IMR-90 (cell line): ENCODE measurements at regions not wholly inside any gene's neighbourhood (a gene's known extent, or its start where the extent isn't known, plus 50 kb on each side); places are given as distances from the start of the nearest gene placed in this dataset.

Experiments used
- CTCF ChIP-seq: conservative IDR thresholded peaks from 2 replicates; pipeline ENCODE4 v1.5.1; 2012; ENCODE audit warnings: mild to moderate bottlenecking, low read depth, low read length, improper control_type of control experiment
- MAFK ChIP-seq: IDR thresholded peaks from 2 replicates; pipeline ENCODE4 v1.6.1; 2012; ENCODE audit warnings: low read depth, low read length, improper control_type of control experiment
- MXI1 ChIP-seq: IDR thresholded peaks from 2 replicates; pipeline ENCODE4 v1.6.1; 2012; ENCODE audit warnings: low read depth, mild to moderate bottlenecking, low read length, moderate library complexity, borderline replicate concordance
- POLR2A ChIP-seq: IDR thresholded peaks from 2 replicates; pipeline ENCODE4 v1.6.1; 2012; ENCODE audit warnings: mild to moderate bottlenecking, low read depth, low read length
- RAD21 ChIP-seq: IDR thresholded peaks from 2 replicates; pipeline ENCODE4 v1.6.1; 2012; ENCODE audit warnings: low read length, improper control_type of control experiment
- RFX5 ChIP-seq: IDR thresholded peaks from 2 replicates; pipeline ENCODE4 v1.8.0; 2012; ENCODE audit warnings: low read depth, mild to moderate bottlenecking, low read length, moderate library complexity

GRCh38 chr13:77429320-77430142 is 102.6 kb upstream of the MYCBP2 start:
- TF ChIP-seq POLR2A (no peak), CTCF (no peak), MXI1 (no peak), RFX5 (no peak), MAFK (no peak), RAD21 (no peak)
